ENCODE measurements at regions not wholly inside any gene's neighbourhood (a gene's known extent, or its start where the extent isn't known, plus 50 kb on each side); places are given as distances from the start of the nearest gene placed in this dataset.
"Not testable (repeated sequence)": the region's sequence is repeated elsewhere in the genome, so short reads cannot be mapped to it uniquely, and the experiment has no call there.

DNA sequence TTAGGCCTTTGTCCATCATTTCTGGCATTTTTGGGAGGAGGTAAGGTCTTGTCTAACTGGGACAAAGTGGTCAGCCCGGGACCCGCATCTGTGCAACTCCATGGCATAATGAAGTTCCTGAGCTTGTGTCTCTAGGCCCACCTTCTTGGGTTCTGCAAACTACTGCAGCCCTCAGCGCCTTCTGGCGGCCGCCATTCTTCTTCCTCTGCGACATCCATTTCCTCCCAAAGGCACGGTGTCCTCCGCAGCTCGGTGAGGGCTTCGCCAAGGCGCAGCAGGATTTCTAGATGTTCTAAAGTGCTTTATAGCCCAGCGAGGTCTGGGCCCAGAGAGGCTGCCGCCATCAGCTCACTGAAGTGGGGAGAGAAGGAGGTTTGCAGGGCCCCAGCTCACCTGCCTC lies 134.4 kb upstream of the OR4E1 start:
- TF ChIP-seq, protein P1, sequence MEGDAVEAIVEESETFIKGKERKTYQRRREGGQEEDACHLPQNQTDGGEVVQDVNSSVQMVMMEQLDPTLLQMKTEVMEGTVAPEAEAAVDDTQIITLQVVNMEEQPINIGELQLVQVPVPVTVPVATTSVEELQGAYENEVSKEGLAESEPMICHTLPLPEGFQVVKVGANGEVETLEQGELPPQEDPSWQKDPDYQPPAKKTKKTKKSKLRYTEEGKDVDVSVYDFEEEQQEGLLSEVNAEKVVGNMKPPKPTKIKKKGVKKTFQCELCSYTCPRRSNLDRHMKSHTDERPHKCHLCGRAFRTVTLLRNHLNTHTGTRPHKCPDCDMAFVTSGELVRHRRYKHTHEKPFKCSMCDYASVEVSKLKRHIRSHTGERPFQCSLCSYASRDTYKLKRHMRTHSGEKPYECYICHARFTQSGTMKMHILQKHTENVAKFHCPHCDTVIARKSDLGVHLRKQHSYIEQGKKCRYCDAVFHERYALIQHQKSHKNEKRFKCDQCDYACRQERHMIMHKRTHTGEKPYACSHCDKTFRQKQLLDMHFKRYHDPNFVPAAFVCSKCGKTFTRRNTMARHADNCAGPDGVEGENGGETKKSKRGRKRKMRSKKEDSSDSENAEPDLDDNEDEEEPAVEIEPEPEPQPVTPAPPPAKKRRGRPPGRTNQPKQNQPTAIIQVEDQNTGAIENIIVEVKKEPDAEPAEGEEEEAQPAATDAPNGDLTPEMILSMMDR (IDR thresholded peaks at IDR 0.05; ENCODE audit: control insufficient read depth, insufficient read depth, low read depth, low read length, missing control alignments), result no peak
- H3K4me3 ChIP-seq (ENCODE audit: control insufficient read depth, low read depth, low read length), result no peak overlapping the region
- no peak for DNase-seq (ENCODE audit: low read depth)

DNA sequence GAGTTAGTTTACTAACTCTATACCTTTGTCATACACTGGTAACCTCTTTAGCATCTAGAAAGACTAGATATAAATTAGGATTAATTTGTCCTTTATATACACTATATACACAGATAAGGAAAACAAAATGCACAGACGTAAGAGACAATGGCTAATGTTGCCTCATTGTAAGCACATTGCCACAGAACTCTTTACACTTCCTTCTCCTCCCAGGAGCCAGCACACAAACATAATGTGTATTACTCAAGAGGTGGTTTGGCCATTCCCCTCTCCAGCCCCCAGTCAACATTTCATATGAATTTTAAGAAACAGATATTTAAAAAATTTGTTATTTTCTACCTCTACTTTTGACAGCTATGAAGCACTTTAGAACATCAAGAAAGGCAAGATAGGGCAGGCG lies 131.4 kb upstream of the OR4E1 start:
- no peak for DNase-seq (ENCODE audit: low read depth)
- H3K4me3 ChIP-seq (ENCODE audit: control insufficient read depth, low read depth, low read length), result no peak overlapping the region
- TF ChIP-seq, protein P1 (IDR thresholded peaks at IDR 0.05; ENCODE audit: control insufficient read depth, insufficient read depth, low read depth, low read length, missing control alignments), result no peak

DNA sequence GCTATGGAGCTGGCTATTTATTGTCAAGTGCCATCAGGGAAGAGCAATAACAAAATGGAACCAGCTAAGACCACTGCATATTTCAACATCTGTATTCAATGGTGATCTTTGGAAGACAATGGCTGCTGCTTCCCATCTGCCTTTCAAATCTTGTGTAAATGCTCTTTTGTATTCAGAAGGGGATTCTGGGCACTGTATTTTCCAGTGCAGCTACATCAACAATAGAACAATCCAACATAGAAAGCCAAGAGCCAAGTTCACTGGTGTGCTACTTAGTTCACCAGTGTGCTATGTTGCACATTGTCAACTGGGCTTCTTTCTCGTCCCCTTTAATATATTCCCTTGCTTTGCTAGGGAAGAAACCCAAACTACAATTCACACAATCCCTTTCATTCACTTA lies 128.8 kb upstream of the OR4E1 start:
- TF ChIP-seq, protein P1 (IDR thresholded peaks at IDR 0.05; ENCODE audit: control insufficient read depth, insufficient read depth, low read depth, low read length, missing control alignments), result no peak
- DNase-seq (ENCODE audit: low read depth), result no peak
- no peak overlapping the region for H3K4me3 ChIP-seq (ENCODE audit: control insufficient read depth, low read depth, low read length)

DNA sequence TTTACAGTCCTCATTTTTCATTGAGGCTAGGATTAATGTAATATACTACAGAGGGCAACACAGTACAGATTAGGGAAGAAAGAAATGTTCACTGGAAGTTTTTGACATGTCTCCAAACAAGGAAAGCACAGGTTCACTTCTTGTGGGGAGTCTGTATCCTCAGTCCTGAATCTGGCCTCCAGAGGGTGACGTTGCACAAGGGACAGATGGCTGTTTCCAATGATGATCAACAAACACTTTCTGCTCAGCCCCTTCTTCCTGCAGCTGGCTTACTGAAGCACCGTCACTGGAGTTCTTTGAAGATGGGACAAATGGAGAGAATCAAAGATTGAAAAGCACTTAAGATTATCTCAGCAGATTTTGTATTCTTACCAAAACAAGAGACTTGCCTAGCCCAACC lies 123.3 kb upstream of the OR4E1 start:
- H3K4me3 ChIP-seq (ENCODE audit: control insufficient read depth, low read depth, low read length), result no peak overlapping the region
- TF ChIP-seq, protein P1 (IDR thresholded peaks at IDR 0.05; ENCODE audit: control insufficient read depth, insufficient read depth, low read depth, low read length, missing control alignments), result no peak
- DNase-seq (ENCODE audit: low read depth), result no peak

DNA sequence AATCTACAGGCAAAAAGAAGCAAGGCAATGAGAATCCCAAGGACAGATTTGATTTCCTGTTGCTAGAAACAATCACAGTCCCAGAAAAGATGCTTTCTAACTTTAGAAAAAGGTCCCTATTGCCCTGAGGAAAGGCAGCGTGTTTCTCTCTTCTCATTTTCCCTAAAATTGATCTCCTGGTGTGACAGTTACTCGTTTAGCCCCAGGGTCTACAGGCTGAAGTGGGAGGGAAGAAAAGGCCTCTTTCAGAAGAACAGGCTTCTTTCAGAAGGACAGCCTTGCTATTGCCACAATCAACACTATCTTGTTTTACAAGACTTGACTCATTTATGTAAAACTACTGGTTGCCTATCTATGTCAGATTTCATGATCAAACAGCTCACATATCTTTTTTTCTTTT lies 121.8 kb upstream of the OR4E1 start:
- TF ChIP-seq, protein P1 (IDR thresholded peaks at IDR 0.05; ENCODE audit: control insufficient read depth, insufficient read depth, low read depth, low read length, missing control alignments), result no peak
- no peak for DNase-seq (ENCODE audit: low read depth)
- no peak overlapping the region for H3K4me3 ChIP-seq (ENCODE audit: control insufficient read depth, low read depth, low read length)

DNA sequence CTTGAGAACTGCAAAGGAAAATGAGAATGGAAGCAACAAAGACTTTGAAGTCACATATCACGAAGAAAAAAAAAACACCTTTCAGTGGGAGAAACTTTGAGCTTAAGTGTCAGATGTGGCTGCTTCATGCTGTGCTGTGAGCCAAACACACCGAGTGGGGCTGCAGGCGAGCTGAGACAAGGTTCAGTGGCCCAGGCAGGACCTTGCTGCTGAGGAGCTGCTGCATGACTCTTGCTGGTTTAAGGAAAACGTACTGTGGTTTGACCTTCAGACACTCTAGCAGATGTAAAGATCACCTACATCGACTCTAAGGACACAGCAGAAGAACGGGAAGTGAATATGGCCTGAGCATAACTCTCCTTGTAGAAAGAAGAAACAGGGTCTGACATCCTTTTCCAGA lies 118.1 kb upstream of the OR4E1 start:
- no peak for DNase-seq (ENCODE audit: low read depth)
- TF ChIP-seq, protein P1 (IDR thresholded peaks at IDR 0.05; ENCODE audit: control insufficient read depth, insufficient read depth, low read depth, low read length, missing control alignments), result no peak

DNA sequence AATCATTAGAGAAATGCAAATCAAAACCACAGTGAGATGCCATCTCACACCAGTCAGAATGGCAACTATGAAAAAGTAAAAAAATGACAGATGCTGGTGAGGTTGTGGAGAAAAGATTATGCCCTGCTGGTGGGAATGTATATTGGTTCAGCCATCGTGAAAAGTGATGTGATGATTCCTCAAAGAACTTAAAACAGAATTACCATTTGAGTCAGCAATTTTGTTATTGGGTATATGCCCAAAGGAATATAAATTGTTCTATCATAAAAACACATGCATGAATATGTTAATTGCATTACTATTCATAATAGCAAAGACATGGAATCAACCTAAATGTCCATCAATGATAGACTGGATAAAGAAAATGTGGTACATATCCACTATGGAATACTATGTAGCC lies 115.1 kb upstream of the OR4E1 start:
- DNase-seq (ENCODE audit: low read depth); H3K4me3 ChIP-seq (ENCODE audit: control insufficient read depth, low read depth, low read length): not testable (repeated sequence)

More for the DNA sequence above, 118.1 kb upstream of the OR4E1 start:
- no peak overlapping the region for H3K4me3 ChIP-seq (ENCODE audit: control insufficient read depth, low read depth, low read length)

DNA sequence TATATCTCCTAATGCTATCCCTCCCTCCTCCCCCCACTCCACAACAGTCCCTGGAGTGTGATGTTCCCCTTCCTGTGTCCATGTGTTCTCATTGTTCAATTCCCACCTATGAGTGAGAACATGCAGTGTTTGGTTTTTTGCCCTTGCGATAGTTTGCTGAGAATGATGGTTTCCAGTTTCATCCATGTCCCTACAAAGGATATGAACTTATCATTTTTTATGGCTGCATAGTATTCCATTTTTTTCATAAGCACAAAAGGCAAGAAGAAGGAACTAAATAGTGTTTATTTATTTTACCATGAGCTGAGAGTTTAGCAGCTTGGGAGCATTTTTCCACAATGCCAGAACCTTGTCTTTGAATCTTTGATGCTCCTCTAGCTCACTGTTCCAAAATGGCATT lies 113.6 kb upstream of the OR4E1 start:
- not testable (repeated sequence) for DNase-seq (ENCODE audit: low read depth); H3K4me3 ChIP-seq (ENCODE audit: control insufficient read depth, low read depth, low read length)

Data from AG09309 (cell line).